Prostate gland (tissue), 2 donors: ENCODE measurements at regions not wholly inside any gene's neighbourhood (a gene's known extent, or its start where the extent isn't known, plus 50 kb on each side); places are given as distances from the start of the nearest gene placed in this dataset.

ENCODE experiments used
- DNase-seq: peaks from one replicate; pipeline ENCODE4 v3.0.0-alpha.2; 2019; ENCODE audit warnings: low spot score
- H3K27ac ChIP-seq, 2 donors: fragments of 200-600 bp; sonication (generic); 2 replicates each; pipeline ENCODE4 v1.5.1; 2017 to 2019
- H3K27me3 ChIP-seq: fragments of 200-600 bp; sonication (generic); replicated peaks from 2 replicates; pipeline ENCODE4 v1.5.1; 2019; ENCODE audit not compliant: insufficient read depth
- H3K36me3 ChIP-seq, 2 donors: fragments of 200-600 bp; sonication (generic); 1 replicate in 1 of 2; 2 replicates in 1 of 2; pipeline versions ENCODE4 v1.5.1 to v1.8.1; 2017 to 2019
- H3K4me1 ChIP-seq: fragments of 200-600 bp; sonication (generic); replicated peaks from 2 replicates; pipeline ENCODE4 v1.5.1; 2019
- H3K4me3 ChIP-seq, 2 donors: fragments of 200-600 bp; sonication (generic); 2 replicates each; pipeline ENCODE4 v1.5.1; 2017 to 2019
- H3K9me3 ChIP-seq: fragments of 200-600 bp; sonication (generic); 2 replicates; pipeline ENCODE4 v1.5.1; 2017
- CTCF ChIP-seq, 4 experiments: fragments of 200-600 bp in 2 of 4; fragments of 450-650 bp in 2 of 4; sonication (generic) in 2 of 4; IDR thresholded peaks; 1 replicate in 3 of 4; 2 replicates in 1 of 4; pipeline ENCODE4 v1.5.1; 2016 to 2019; ENCODE audit warnings: antibody characterized with exemption in 4 of 4, mild to moderate bottlenecking in 2 of 4, moderate library complexity in 2 of 4
- POLR2A ChIP-seq: fragments of 450-650 bp; IDR thresholded peaks from one replicate; pipeline ENCODE4 v1.6.1; 2016; ENCODE audit warnings: antibody characterized with exemption, mild to moderate bottlenecking
- POLR2AphosphoS5 ChIP-seq: sonication (generic); formaldehyde crosslinking; IDR thresholded peaks from one replicate; pipeline ENCODE4 v1.6.1; 2017; ENCODE audit warnings: antibody characterized with exemption
- WGBS: methylation state at CpG from one replicate; pipeline ENCODE4 v1.1.5; 2018; 5-methylcytosine and 5-hydroxymethylcytosine counted together
- intact Hi-C: fragments of 100-400 bp; cut with DNase I; formaldehyde crosslinking; loops from one replicate; pipeline ENCODE4 v1.14.2; 2022

- no peaks in the 10 kb centered on the region for H3K4me1 ChIP-seq
- no peak overlapping the region for H3K4me3 ChIP-seq
- DNase-seq = no peak
- H3K36me3 ChIP-seq = no peaks in the 10 kb centered on the region
- no peak overlapping the region for H3K27ac ChIP-seq
- TF ChIP-seq POLR2AphosphoS5 = no peak
- TF ChIP-seq CTCF (IDR thresholded peaks at IDR 0.05) = no peak
- no peak for TF ChIP-seq POLR2A
- 71% methylated on average over 4 of the region's 4 CpGs for WGBS
- H3K27me3 ChIP-seq = no peaks in the 10 kb centered on the region
- H3K9me3 ChIP-seq = no peaks in the 10 kb centered on the region
- intact Hi-C loops = no loop called here
Measured at GRCh38 chr15:59923508-59923907, 80.6 kb upstream of the FOXB1 start.

- Histone ChIP-seq H3K27ac (no peak overlapping the region), H3K9me3 (no peaks in the 10 kb centered on the region), H3K4me3 (no peak overlapping the region), H3K4me1 (no peaks in the 10 kb centered on the region), H3K27me3 (no peaks in the 10 kb centered on the region), H3K36me3 (no peaks in the 10 kb centered on the region)
- WGBS = 84% methylated on average over 11 of the region's 11 CpGs
- no peak for DNase-seq
- TF ChIP-seq CTCF (IDR thresholded peaks at IDR 0.05) (no peak), POLR2A (no peak), POLR2AphosphoS5 (no peak)
- intact Hi-C loops = no loop called here
Measured at GRCh38 chr15:59918994-59919951, 84.8 kb upstream of the FOXB1 start.

- TF ChIP-seq CTCF (IDR thresholded peaks at IDR 0.05) = peak in 3 of 4 experiments; percentile 19 to 39 (median 38)
- no peak for TF ChIP-seq POLR2AphosphoS5
- intact Hi-C loops = no loop called here
- no peak overlapping the region for H3K27ac ChIP-seq
- H3K27me3 ChIP-seq = no peaks in the 10 kb centered on the region
- no peaks in the 10 kb centered on the region for H3K9me3 ChIP-seq
- H3K4me1 ChIP-seq = no peaks in the 10 kb centered on the region
- no peaks in the 10 kb centered on the region for H3K36me3 ChIP-seq
- WGBS = 40% methylated on average over 10 of the region's 10 CpGs
- no peak overlapping the region for H3K4me3 ChIP-seq
- DNase-seq = peak; percentile 44
Measured at GRCh38 chr15:59917504-59918157, 86.5 kb upstream of the FOXB1 start.

- Histone ChIP-seq H3K36me3 (no peaks in the 10 kb centered on the region), H3K27me3 (peaks cover 3% of the 10 kb centered on the region), H3K4me1 (no peaks in the 10 kb centered on the region), H3K9me3 (no peaks in the 10 kb centered on the region), H3K27ac (no peak overlapping the region), H3K4me3 (no peak overlapping the region)
- no peak for DNase-seq
- 17% methylated on average over 1 of the region's 1 CpG for WGBS
- intact Hi-C loops = no loop called here
- TF ChIP-seq CTCF (IDR thresholded peaks at IDR 0.05) (no peak), POLR2AphosphoS5 (no peak), POLR2A (no peak)
Measured at GRCh38 chr15:59906046-59906445, 98.1 kb upstream of the FOXB1 start.
